ENCODE measurements at regions not wholly inside any gene's neighbourhood (a gene's known extent, or its start where the extent isn't known, plus 50 kb on each side); places are given as distances from the start of the nearest gene placed in this dataset.

- Mint-ChIP-seq H3K27ac (no peak overlapping the region), H3K4me1 (no peaks in the 10 kb centered on the region), H3K9me3 (no peaks in the 10 kb centered on the region), H3K4me3 (no peak overlapping the region), H3K36me3 (ENCODE audit: low read depth) (no peaks in the 10 kb centered on the region), H3K27me3 (peaks cover 23% of the 10 kb centered on the region)
- no peak for DNase-seq
- intact Hi-C loops (cut with micrococcal nuclease): loop anchor here (10.0 kb wide), 1 partner anchor 135 kb away; no protein-coding TSS in a partner anchor
Measured at GRCh38 chr15:58279654-58280053, 141.5 kb downstream of the AQP9 start.

- no peak for DNase-seq
- Mint-ChIP-seq H3K36me3 (ENCODE audit: low read depth) (no peaks in the 10 kb centered on the region), H3K4me1 (peaks cover 3% of the 10 kb centered on the region), H3K4me3 (no peak overlapping the region), H3K27ac (no peak overlapping the region), H3K27me3 (peaks cover 22% of the 10 kb centered on the region), H3K9me3 (no peaks in the 10 kb centered on the region)
- intact Hi-C loops (cut with micrococcal nuclease): no loop called here
Measured at GRCh38 chr15:58282060-58282708, 144.0 kb downstream of the AQP9 start.

DNA sequence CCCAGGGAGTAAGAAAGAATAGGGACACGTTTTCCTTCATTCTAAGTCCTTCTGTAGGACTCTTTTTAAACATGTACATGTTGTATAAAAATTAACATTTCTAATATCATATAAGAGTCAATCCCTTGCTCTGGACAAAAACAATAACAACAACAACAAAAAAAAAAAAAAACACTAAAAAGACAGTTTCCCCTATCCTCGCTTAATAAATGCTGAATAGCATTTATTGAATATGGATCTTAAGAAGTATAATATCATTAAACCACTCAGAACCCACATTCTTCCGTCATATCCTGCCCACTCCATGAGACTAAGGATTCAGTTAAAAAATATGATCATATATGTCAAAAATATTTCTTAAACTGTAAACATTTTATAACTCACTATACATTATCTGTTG, 145.1 kb downstream of the AQP9 start:
- peaks cover 3% of the 10 kb centered on the region for H3K4me1 Mint-ChIP-seq
- H3K36me3 Mint-ChIP-seq (ENCODE audit: low read depth): no peaks in the 10 kb centered on the region
- H3K9me3 Mint-ChIP-seq: no peaks in the 10 kb centered on the region
- intact Hi-C loops (cut with micrococcal nuclease): no loop called here
- H3K4me3 Mint-ChIP-seq: no peak overlapping the region
- H3K27ac Mint-ChIP-seq: no peak overlapping the region
- DNase-seq: no peak
- H3K27me3 Mint-ChIP-seq: peaks cover 20% of the 10 kb centered on the region

DNA sequence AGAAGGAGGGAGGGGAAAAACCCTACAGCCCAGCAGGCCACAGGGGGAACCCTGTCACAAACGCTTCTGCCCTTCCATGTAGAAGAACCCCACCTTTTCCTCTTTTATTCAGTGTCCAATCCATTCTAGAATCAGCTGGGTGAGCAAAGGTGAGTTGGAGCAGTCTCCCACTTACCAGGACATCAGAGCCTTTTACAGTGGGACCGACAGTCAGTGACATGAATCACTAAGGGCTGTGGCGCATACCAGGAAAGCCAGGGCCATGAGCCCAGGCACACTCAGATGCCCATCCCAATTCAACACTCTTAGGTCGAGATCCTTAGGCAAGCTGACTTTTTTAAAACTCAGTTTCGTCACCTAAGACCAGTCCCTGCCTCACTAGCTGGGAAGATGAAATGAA, 146.1 kb downstream of the AQP9 start:
- intact Hi-C loops (cut with micrococcal nuclease): no loop called here
- Mint-ChIP-seq H3K9me3 (no peaks in the 10 kb centered on the region), H3K4me3 (no peak overlapping the region), H3K27me3 (peaks cover 14% of the 10 kb centered on the region), H3K36me3 (ENCODE audit: low read depth) (no peaks in the 10 kb centered on the region), H3K27ac (no peak overlapping the region), H3K4me1 (peaks cover 3% of the 10 kb centered on the region)
- DNase-seq: no peak

DNA sequence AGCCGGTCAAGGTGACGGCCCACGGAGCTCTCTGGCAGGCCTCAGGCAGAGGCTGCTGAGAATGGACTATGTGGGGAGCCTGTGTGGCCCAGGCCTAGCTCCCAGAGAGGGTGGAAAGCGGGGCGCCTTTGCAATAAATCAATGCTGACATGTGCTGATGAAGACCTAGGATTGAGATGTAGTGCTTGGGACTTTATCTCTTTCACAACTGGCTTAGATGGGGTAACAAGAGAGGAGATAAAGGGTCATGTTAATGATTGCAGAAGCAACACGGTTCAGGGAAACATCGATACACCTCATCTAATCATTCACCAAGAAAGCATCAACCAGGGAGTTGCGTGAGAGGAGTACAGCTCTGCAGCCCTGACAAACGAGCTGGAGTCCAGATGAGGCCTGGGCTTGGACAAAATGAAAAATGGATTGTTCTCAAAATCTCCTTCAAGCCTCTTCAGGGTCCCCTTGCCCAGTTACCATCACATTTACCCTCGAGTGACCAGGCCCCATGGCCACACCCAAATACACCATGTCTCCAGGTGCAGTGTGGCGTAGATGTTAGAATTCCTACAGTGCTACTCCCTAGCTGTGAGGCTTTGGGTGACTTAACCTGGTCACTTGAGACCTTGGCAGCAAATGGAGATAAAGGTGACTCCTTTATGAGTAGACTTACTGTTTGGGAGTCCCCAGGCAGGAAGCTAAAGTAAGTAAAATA, 146.4 kb upstream of the LIPC start:
- intact Hi-C loops (cut with micrococcal nuclease): no loop called here
- H3K36me3 Mint-ChIP-seq (ENCODE audit: low read depth): no peaks in the 10 kb centered on the region
- no peaks in the 10 kb centered on the region for H3K9me3 Mint-ChIP-seq
- H3K4me1 Mint-ChIP-seq: peaks cover 3% of the 10 kb centered on the region
- DNase-seq: no peak
- peaks cover 7% of the 10 kb centered on the region for H3K27me3 Mint-ChIP-seq
- no peak overlapping the region for H3K27ac Mint-ChIP-seq
- no peak overlapping the region for H3K4me3 Mint-ChIP-seq

GRCh38 chr15:58285921-58286278, 145.9 kb upstream of the LIPC start:
- no peaks in the 10 kb centered on the region for H3K9me3 Mint-ChIP-seq
- intact Hi-C loops (cut with micrococcal nuclease): no loop called here
- H3K27ac Mint-ChIP-seq: no peak overlapping the region
- DNase-seq: no peak
- peaks cover 7% of the 10 kb centered on the region for H3K27me3 Mint-ChIP-seq
- H3K36me3 Mint-ChIP-seq (ENCODE audit: low read depth): peaks cover 1% of the 10 kb centered on the region
- H3K4me1 Mint-ChIP-seq: peaks cover 8% of the 10 kb centered on the region
- no peak overlapping the region for H3K4me3 Mint-ChIP-seq

- Mint-ChIP-seq H3K9me3 (no peaks in the 10 kb centered on the region), H3K4me1 (peaks cover 12% of the 10 kb centered on the region), H3K27ac (no peak overlapping the region), H3K36me3 (ENCODE audit: low read depth) (peaks cover 2% of the 10 kb centered on the region), H3K4me3 (no peak overlapping the region), H3K27me3 (peaks cover 3% of the 10 kb centered on the region)
- intact Hi-C loops (cut with micrococcal nuclease): no loop called here
- no peak for DNase-seq
Measured at GRCh38 chr15:58286523-58286922, 145.3 kb upstream of the LIPC start.

GRCh38 chr15:58287891-58288290, 143.9 kb upstream of the LIPC start:
- no peak for DNase-seq
- Mint-ChIP-seq H3K4me1 (peaks cover 24% of the 10 kb centered on the region), H3K9me3 (no peaks in the 10 kb centered on the region), H3K27ac (no peak overlapping the region), H3K36me3 (ENCODE audit: low read depth) (peaks cover 3% of the 10 kb centered on the region), H3K4me3 (no peak overlapping the region), H3K27me3 (no peaks in the 10 kb centered on the region)
- intact Hi-C loops (cut with micrococcal nuclease): no loop called here

DNA sequence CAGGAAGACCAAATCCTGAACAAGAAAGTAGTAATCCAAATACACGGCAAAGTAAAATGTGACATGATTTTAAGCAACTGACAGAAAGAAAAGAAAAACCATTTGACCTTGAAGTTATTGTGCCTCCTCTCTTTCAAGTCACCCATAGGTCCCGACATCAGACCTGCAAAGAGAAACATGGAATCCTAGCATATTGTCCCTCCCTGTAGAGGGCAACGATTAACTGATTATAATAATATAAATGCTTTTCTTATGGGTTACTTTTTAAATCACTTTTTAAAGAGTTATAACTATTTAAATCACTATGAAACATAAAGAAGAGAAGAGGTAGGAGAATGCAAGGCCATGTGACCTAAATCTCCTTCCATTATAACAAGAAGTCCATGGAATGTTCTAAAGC, 143.2 kb upstream of the LIPC start:
- Mint-ChIP-seq H3K27ac (no peak overlapping the region), H3K36me3 (ENCODE audit: low read depth) (peaks cover 3% of the 10 kb centered on the region), H3K4me3 (no peak overlapping the region), H3K4me1 (peaks cover 27% of the 10 kb centered on the region), H3K9me3 (no peaks in the 10 kb centered on the region), H3K27me3 (no peaks in the 10 kb centered on the region)
- no peak for DNase-seq
- intact Hi-C loops (cut with micrococcal nuclease): no loop called here

GRCh38 chr15:58291848-58292247, 139.9 kb upstream of the LIPC start:
- intact Hi-C loops (cut with micrococcal nuclease): loop anchor here (5.0 kb wide), 1 partner anchor 40 kb away; no protein-coding TSS in a partner anchor

GRCh38 chr15:58292751-58293175, 139.0 kb upstream of the LIPC start:
- Mint-ChIP-seq H3K4me3 (peak overlapping the region; percentile 36), H3K4me1 (peaks cover 29% of the 10 kb centered on the region), H3K36me3 (ENCODE audit: low read depth) (peaks cover 5% of the 10 kb centered on the region), H3K27ac (peak overlapping the region; percentile 58), H3K27me3 (no peaks in the 10 kb centered on the region), H3K9me3 (no peaks in the 10 kb centered on the region)
- DNase-seq: peak; percentile 68
- intact Hi-C loops (cut with micrococcal nuclease): loop anchor here (5.0 kb wide), 1 partner anchor 40 kb away; no protein-coding TSS in a partner anchor

More at GRCh38 chr15:58291848-58292247, 139.9 kb upstream of the LIPC start:
- H3K4me3 Mint-ChIP-seq: no peak overlapping the region
- peaks cover 29% of the 10 kb centered on the region for H3K4me1 Mint-ChIP-seq
- H3K36me3 Mint-ChIP-seq (ENCODE audit: low read depth): peaks cover 3% of the 10 kb centered on the region
- DNase-seq: peak; percentile 53
- no peaks in the 10 kb centered on the region for H3K9me3 Mint-ChIP-seq
- H3K27ac Mint-ChIP-seq: peak overlapping the region; percentile 67
- no peaks in the 10 kb centered on the region for H3K27me3 Mint-ChIP-seq

DNA sequence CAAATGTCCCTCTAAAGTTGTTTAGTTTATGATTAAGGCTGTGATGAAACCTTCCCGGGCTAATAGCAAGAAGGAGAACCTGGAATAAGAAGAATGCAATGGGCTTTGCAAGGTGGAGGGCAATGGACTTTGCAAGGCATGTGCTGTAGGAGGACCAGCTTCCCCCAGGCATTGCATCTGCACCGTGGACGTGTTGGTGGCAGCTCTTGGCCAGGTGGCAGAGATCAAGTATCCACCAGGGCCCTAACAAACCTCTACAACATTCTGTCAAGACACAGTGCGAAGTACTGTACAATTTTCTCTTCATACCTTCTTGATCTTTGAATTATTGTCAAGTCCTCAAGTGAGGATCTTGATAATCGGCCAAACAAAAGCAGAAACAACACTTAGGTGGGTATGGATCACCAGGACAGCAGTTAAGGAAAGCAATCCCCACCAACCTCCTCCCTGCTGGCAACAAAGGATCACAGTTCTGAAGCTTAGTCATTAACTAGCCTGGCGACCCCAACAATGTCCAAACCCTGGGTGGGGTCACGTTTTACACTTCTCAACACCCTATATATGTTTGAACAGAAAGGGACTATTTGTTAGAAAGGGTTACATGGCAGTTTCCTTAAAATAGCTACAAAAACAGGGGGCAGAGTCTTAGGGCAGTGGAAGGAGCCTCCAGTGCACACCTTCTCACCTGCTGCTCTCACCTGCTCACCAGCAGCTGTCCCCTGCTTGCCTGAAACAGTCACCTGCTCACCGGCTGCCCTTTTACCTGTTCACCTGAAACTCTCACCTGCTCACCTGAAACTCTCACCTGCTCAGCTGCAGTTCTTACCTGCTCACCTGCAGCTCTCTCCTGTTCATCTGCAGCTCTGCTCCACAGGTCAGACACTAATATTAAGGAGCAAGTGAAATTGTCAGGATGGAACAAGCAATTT, 137.9 kb upstream of the LIPC start:
- Mint-ChIP-seq H3K4me1 (peaks cover 31% of the 10 kb centered on the region), H3K27me3 (no peaks in the 10 kb centered on the region), H3K27ac (peak overlapping the region; percentile 23), H3K4me3 (no peak overlapping the region), H3K9me3 (peaks cover 5% of the 10 kb centered on the region), H3K36me3 (ENCODE audit: low read depth) (peaks cover 5% of the 10 kb centered on the region)
- DNase-seq: peak; percentile 43
- intact Hi-C loops (cut with micrococcal nuclease): loop anchor here (5.0 kb wide), 1 partner anchor 38 kb away; no protein-coding TSS in a partner anchor

GRCh38 chr15:58294681-58295254, 137.0 kb upstream of the LIPC start:
- H3K4me3 Mint-ChIP-seq: no peak overlapping the region
- intact Hi-C loops (cut with micrococcal nuclease): loop anchor here (5.0 kb wide), 1 partner anchor 38 kb away; no protein-coding TSS in a partner anchor
- no peak overlapping the region for H3K27ac Mint-ChIP-seq
- no peaks in the 10 kb centered on the region for H3K27me3 Mint-ChIP-seq
- peaks cover 5% of the 10 kb centered on the region for H3K9me3 Mint-ChIP-seq
- peaks cover 5% of the 10 kb centered on the region for H3K36me3 Mint-ChIP-seq (ENCODE audit: low read depth)
- no peak for DNase-seq
- peaks cover 32% of the 10 kb centered on the region for H3K4me1 Mint-ChIP-seq

Data from activated CD4-positive, alpha-beta T cell treated with anti-CD3 and anti-CD28 coated beads, Interleukin-2, amount 10 ng/mL, durations not matched to agents 24 days and 14 days (primary cell).